Lung (tissue), 11 donors: ENCODE measurements at regions not wholly inside any gene's neighbourhood (a gene's known extent, or its start where the extent isn't known, plus 50 kb on each side); places are given as distances from the start of the nearest gene placed in this dataset.

Experiments used
- ATAC-seq: fragments of 200-7000 bp; cut with Tn5 transposase; one replicate; pipeline ENCODE4 v1.9.1; 2020; ENCODE audit warnings: moderate number of reproducible peaks; ENCODE audit not compliant: insufficient read depth, low FRiP score
- DNase-seq, 3 donors: peaks; one replicate each; pipeline ENCODE4 v3.0.0-alpha.2; 2013 to 2017
- H3K27ac ChIP-seq, 2 donors: one replicate each; pipeline ENCODE4 v1.5.1; 2013; ENCODE audit warnings: mild to moderate bottlenecking in 2 of 2, moderate library complexity in 2 of 2, control low read depth in 1 of 2, inconsistent platforms in 1 of 2, low read depth in 1 of 2, low read length in 1 of 2
- H3K27me3 ChIP-seq, 3 donors: one replicate each; pipeline ENCODE4 v1.5.1; 2013; ENCODE audit warnings: low read length in 2 of 3; ENCODE audit not compliant: control insufficient read depth in 3 of 3, insufficient read depth in 3 of 3
- H3K36me3 ChIP-seq, 4 donors: one replicate each; pipeline ENCODE4 v1.5.1; 2013; ENCODE audit warnings: low read length in 4 of 4, mild to moderate bottlenecking in 1 of 4, moderate library complexity in 1 of 4; ENCODE audit not compliant: control insufficient read depth in 4 of 4, insufficient read depth in 4 of 4
- H3K4me1 ChIP-seq, 5 donors: one replicate each; pipeline ENCODE4 v1.5.1; 2013; ENCODE audit warnings: low read length in 5 of 5, mild to moderate bottlenecking in 2 of 5, moderate library complexity in 1 of 5; ENCODE audit not compliant: control insufficient read depth in 5 of 5, insufficient read depth in 5 of 5
- H3K4me3 ChIP-seq: one replicate; pipeline ENCODE4 v1.5.1; 2013; ENCODE audit warnings: mild to moderate bottlenecking, control low read depth, moderate library complexity
- H3K9ac ChIP-seq, 2 donors: one replicate each; pipeline ENCODE4 v1.5.1; 2013; ENCODE audit warnings: low read length in 2 of 2, control low read depth in 1 of 2; ENCODE audit not compliant: insufficient read depth in 1 of 2
- H3K9me3 ChIP-seq, 4 donors: one replicate each; pipeline ENCODE4 v1.5.1; 2013; ENCODE audit warnings: low read length in 3 of 4, mild to moderate bottlenecking in 1 of 4, moderate library complexity in 1 of 4; ENCODE audit not compliant: control insufficient read depth in 4 of 4, insufficient read depth in 3 of 4
- CTCF ChIP-seq: IDR thresholded peaks from 2 replicates; pipeline ENCODE4 v1.5.1; 2012; ENCODE audit warnings: mild to moderate bottlenecking; ENCODE audit errors: control extremely low read depth, extremely low read depth
- WGBS, 2 donors: extraction: QIAGEN DNeasy Blood & Tissue Kit; methylation state at CpG; one replicate each; pipeline ENCODE4 v1.1.7; 2013; 5-methylcytosine and 5-hydroxymethylcytosine counted together
- donor health status: control.
- donor health status: control.
- donor health status: Bipolar disorder and iron deficiency.
- donor health status: healthy.
- donor health status: DM: yes; HTN: yes; CAD: no.

GRCh38 chr9:2339416-2339815 lies 282.2 kb upstream of the VLDLR start:
- H3K27me3 ChIP-seq: no peaks in the 10 kb centered on the region
- H3K27ac ChIP-seq: no peak overlapping the region
- DNase-seq (no peak), ATAC-seq (no peak)
- 84 to 88% methylated on average over 6 of the region's 6 CpGs for WGBS, 2 donors
- H3K4me3 ChIP-seq: no peak overlapping the region
- TF ChIP-seq CTCF: no peak
- no peaks in the 10 kb centered on the region for H3K36me3 ChIP-seq
- no peak overlapping the region for H3K9ac ChIP-seq
- no peaks in the 10 kb centered on the region for H3K9me3 ChIP-seq
- H3K4me1 ChIP-seq: peaks cover 0 to 35% (median 5%) of the 10 kb centered on the region in 5 donors

- H3K27ac ChIP-seq: no peak overlapping the region
- no peaks in the 10 kb centered on the region for H3K36me3 ChIP-seq
- H3K4me3 ChIP-seq: no peak overlapping the region
- no peak for TF ChIP-seq CTCF
- no peak overlapping the region for H3K9ac ChIP-seq
- peaks cover 0 to 31% (median 5%) of the 10 kb centered on the region in 5 donors for H3K4me1 ChIP-seq
- ATAC-seq (no peak), DNase-seq (no peak)
- no peaks in the 10 kb centered on the region for H3K9me3 ChIP-seq
- no peaks in the 10 kb centered on the region for H3K27me3 ChIP-seq
- WGBS, 2 donors: 61 to 79% methylated on average over 2 of the region's 2 CpGs
Measured at GRCh38 chr9:2340046-2340760, 281.4 kb upstream of the VLDLR start.

- peaks cover 0 to 28% (median 5%) of the 10 kb centered on the region in 5 donors for H3K4me1 ChIP-seq
- no peak overlapping the region for H3K4me3 ChIP-seq
- 72 to 87% methylated on average over 3 of the region's 3 CpGs for WGBS, 2 donors
- no peaks in the 10 kb centered on the region for H3K9me3 ChIP-seq
- DNase-seq: peak in 1 of 3 donors; percentile 32
- no peaks in the 10 kb centered on the region for H3K36me3 ChIP-seq
- H3K9ac ChIP-seq: no peak overlapping the region
- H3K27ac ChIP-seq: no peak overlapping the region
- ATAC-seq: no peak
- no peaks in the 10 kb centered on the region for H3K27me3 ChIP-seq
- no peak for TF ChIP-seq CTCF
Measured at GRCh38 chr9:2341126-2341525, 280.5 kb upstream of the VLDLR start.

- no peaks in the 10 kb centered on the region for H3K36me3 ChIP-seq
- no peak overlapping the region for H3K9ac ChIP-seq
- H3K4me1 ChIP-seq: peaks cover 0 to 27% (median 3%) of the 10 kb centered on the region in 5 donors
- no peak overlapping the region for H3K27ac ChIP-seq
- ATAC-seq: no peak
- no peaks in the 10 kb centered on the region for H3K27me3 ChIP-seq
- H3K4me3 ChIP-seq: no peak overlapping the region
- DNase-seq: no peak
- no peak for TF ChIP-seq CTCF
- WGBS, 2 donors: 85 to 87% methylated on average over 1 of the region's 1 CpG
- H3K9me3 ChIP-seq: peaks cover 0 to 3% (median 0%) of the 10 kb centered on the region in 4 donors
Measured at GRCh38 chr9:2341956-2342355, 279.6 kb upstream of the VLDLR start.
